ENCODE measurements at regions not wholly inside any gene's neighbourhood (a gene's known extent, or its start where the extent isn't known, plus 50 kb on each side); places are given as distances from the start of the nearest gene placed in this dataset.

- TF ChIP-seq, protein P1, sequence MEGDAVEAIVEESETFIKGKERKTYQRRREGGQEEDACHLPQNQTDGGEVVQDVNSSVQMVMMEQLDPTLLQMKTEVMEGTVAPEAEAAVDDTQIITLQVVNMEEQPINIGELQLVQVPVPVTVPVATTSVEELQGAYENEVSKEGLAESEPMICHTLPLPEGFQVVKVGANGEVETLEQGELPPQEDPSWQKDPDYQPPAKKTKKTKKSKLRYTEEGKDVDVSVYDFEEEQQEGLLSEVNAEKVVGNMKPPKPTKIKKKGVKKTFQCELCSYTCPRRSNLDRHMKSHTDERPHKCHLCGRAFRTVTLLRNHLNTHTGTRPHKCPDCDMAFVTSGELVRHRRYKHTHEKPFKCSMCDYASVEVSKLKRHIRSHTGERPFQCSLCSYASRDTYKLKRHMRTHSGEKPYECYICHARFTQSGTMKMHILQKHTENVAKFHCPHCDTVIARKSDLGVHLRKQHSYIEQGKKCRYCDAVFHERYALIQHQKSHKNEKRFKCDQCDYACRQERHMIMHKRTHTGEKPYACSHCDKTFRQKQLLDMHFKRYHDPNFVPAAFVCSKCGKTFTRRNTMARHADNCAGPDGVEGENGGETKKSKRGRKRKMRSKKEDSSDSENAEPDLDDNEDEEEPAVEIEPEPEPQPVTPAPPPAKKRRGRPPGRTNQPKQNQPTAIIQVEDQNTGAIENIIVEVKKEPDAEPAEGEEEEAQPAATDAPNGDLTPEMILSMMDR (tag by site-specific recombination; IDR thresholded peaks at IDR 0.05): no peak
- no peak for TF ChIP-seq ZBTB8A (tag by site-specific recombination; IDR thresholded peaks at IDR 0.05)
- TF ChIP-seq ZNF23 (tag by site-specific recombination; IDR thresholded peaks at IDR 0.05; ENCODE audit: borderline replicate concordance): no peak
- TF ChIP-seq SP2 (tag by site-specific recombination; IDR thresholded peaks at IDR 0.05): no peak
- TF ChIP-seq KLF9 (tag by site-specific recombination; IDR thresholded peaks at IDR 0.05; ENCODE audit: low read depth): no peak
- no peak for TF ChIP-seq ZBTB7A (tag by site-specific recombination; IDR thresholded peaks at IDR 0.05; ENCODE audit: low read depth)
- TF ChIP-seq ZNF76 (tag by site-specific recombination; IDR thresholded peaks at IDR 0.05; ENCODE audit: borderline replicate concordance, low read depth): no peak
- TF ChIP-seq ZNF558 (tag by site-specific recombination; IDR thresholded peaks at IDR 0.05): no peak
- no peak for TF ChIP-seq ZNF140 (tag by site-specific recombination; IDR thresholded peaks at IDR 0.05)
- no peak for TF ChIP-seq MYNN (tag by site-specific recombination; IDR thresholded peaks at IDR 0.05; ENCODE audit: borderline replicate concordance)
These were observed 119.0 kb downstream of the GASK1B start for GRCh38 chr4:158053801-158054200.
